ENCODE measurements at regions not wholly inside any gene's neighbourhood (a gene's known extent, or its start where the extent isn't known, plus 50 kb on each side); places are given as distances from the start of the nearest gene placed in this dataset.

- no peak for TF ChIP-seq EZH2 (IDR thresholded peaks at IDR 0.05)
- TF ChIP-seq, protein P1, sequence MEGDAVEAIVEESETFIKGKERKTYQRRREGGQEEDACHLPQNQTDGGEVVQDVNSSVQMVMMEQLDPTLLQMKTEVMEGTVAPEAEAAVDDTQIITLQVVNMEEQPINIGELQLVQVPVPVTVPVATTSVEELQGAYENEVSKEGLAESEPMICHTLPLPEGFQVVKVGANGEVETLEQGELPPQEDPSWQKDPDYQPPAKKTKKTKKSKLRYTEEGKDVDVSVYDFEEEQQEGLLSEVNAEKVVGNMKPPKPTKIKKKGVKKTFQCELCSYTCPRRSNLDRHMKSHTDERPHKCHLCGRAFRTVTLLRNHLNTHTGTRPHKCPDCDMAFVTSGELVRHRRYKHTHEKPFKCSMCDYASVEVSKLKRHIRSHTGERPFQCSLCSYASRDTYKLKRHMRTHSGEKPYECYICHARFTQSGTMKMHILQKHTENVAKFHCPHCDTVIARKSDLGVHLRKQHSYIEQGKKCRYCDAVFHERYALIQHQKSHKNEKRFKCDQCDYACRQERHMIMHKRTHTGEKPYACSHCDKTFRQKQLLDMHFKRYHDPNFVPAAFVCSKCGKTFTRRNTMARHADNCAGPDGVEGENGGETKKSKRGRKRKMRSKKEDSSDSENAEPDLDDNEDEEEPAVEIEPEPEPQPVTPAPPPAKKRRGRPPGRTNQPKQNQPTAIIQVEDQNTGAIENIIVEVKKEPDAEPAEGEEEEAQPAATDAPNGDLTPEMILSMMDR (IDR thresholded peaks at IDR 0.05) = no peak
Measured at GRCh38 chr13:95355494-95355893, 54.2 kb upstream of the ABCC4 start.

Data from neural progenitor cell (in vitro differentiated cells).